Left ventricle myocardium inferior (tissue), 1 donor: ENCODE measurements at regions not wholly inside any gene's neighbourhood (a gene's known extent, or its start where the extent isn't known, plus 50 kb on each side); places are given as distances from the start of the nearest gene placed in this dataset.

Experiments used
- DNase-seq: peaks from one replicate; pipeline ENCODE4 v3.0.0-alpha.2; 2020
- H3K27ac ChIP-seq: fragments of 200-600 bp; replicated peaks from 2 replicates; pipeline ENCODE4 v1.8.0; 2021
- H3K27me3 ChIP-seq: fragments of 200-600 bp; 2 replicates; pipeline ENCODE4 v1.8.0; 2021; ENCODE audit warnings: low read depth
- H3K36me3 ChIP-seq: fragments of 200-600 bp; 2 replicates; pipeline ENCODE4 v1.8.0; 2021
- H3K4me1 ChIP-seq: fragments of 200-600 bp; 2 replicates; pipeline ENCODE4 v1.8.0; 2021
- H3K4me3 ChIP-seq: fragments of 200-600 bp; 2 replicates; pipeline ENCODE4 v1.8.0; 2021; ENCODE audit warnings: mild to moderate bottlenecking, moderate library complexity
- H3K9me3 ChIP-seq: fragments of 200-600 bp; replicated peaks from 2 replicates; pipeline ENCODE4 v1.8.0; 2021
- CTCF ChIP-seq: fragments of 200-600 bp; IDR thresholded peaks from 2 replicates; pipeline ENCODE4 v1.8.0; 2021; ENCODE audit warnings: antibody characterized with exemption, mild to moderate bottlenecking, borderline replicate concordance
- intact Hi-C: fragments of 100-400 bp; cut with micrococcal nuclease; formaldehyde crosslinking; loops from one replicate; pipeline ENCODE4 v1.11.0; 2022
- donor health status: DM: no; HTN: yes; CAD: no; lungs with severe emphysema.

- Histone ChIP-seq H3K36me3 (no peaks in the 10 kb centered on the region), H3K9me3 (no peaks in the 10 kb centered on the region), H3K27ac (peak overlapping the region; percentile 92), H3K27me3 (no peaks in the 10 kb centered on the region), H3K4me3 (no peak overlapping the region), H3K4me1 (peaks cover 57% of the 10 kb centered on the region)
- intact Hi-C loops, result no loop called here
- TF ChIP-seq CTCF, result peak; percentile 21
- DNase-seq, result no peak
Measured at GRCh38 chr3:30437171-30437601, 169.2 kb upstream of the TGFBR2 start.

GRCh38 chr3:30438126-30438525 lies 168.3 kb upstream of the TGFBR2 start:
- TF ChIP-seq CTCF, result no peak
- H3K27ac ChIP-seq, result peak overlapping the region; percentile 92

GRCh38 chr3:30439451-30440053 lies 166.8 kb upstream of the TGFBR2 start:
- Histone ChIP-seq H3K36me3 (no peaks in the 10 kb centered on the region), H3K9me3 (no peaks in the 10 kb centered on the region), H3K27me3 (no peaks in the 10 kb centered on the region), H3K4me3 (no peak overlapping the region), H3K27ac (peak overlapping the region; percentile 92), H3K4me1 (peaks cover 66% of the 10 kb centered on the region)
- no peak for DNase-seq
- intact Hi-C loops, result no loop called here
- no peak for TF ChIP-seq CTCF

More at GRCh38 chr3:30438126-30438525, 168.3 kb upstream of the TGFBR2 start:
- no peak for DNase-seq
- H3K27me3 ChIP-seq, result no peaks in the 10 kb centered on the region
- intact Hi-C loops, result no loop called here
- H3K4me3 ChIP-seq, result no peak overlapping the region
- no peaks in the 10 kb centered on the region for H3K36me3 ChIP-seq
- H3K9me3 ChIP-seq, result no peaks in the 10 kb centered on the region
- peaks cover 57% of the 10 kb centered on the region for H3K4me1 ChIP-seq

GRCh38 chr3:30440147-30440604 lies 166.2 kb upstream of the TGFBR2 start:
- no peak overlapping the region for H3K4me3 ChIP-seq
- H3K9me3 ChIP-seq, result no peaks in the 10 kb centered on the region
- H3K27ac ChIP-seq, result peak overlapping the region; percentile 92
- no peaks in the 10 kb centered on the region for H3K27me3 ChIP-seq
- no peak for DNase-seq
- intact Hi-C loops, result no loop called here
- peaks cover 70% of the 10 kb centered on the region for H3K4me1 ChIP-seq
- no peaks in the 10 kb centered on the region for H3K36me3 ChIP-seq
- TF ChIP-seq CTCF, result no peak

GRCh38 chr3:30440880-30441279 lies 165.5 kb upstream of the TGFBR2 start:
- Histone ChIP-seq H3K27me3 (no peaks in the 10 kb centered on the region), H3K4me3 (peak overlapping the region; percentile 7), H3K36me3 (no peaks in the 10 kb centered on the region), H3K9me3 (no peaks in the 10 kb centered on the region), H3K4me1 (peaks cover 65% of the 10 kb centered on the region), H3K27ac (peak overlapping the region; percentile 92)
- no peak for DNase-seq
- TF ChIP-seq CTCF, result no peak
- intact Hi-C loops, result no loop called here
